Ecto neural progenitor cell (in vitro differentiated cells): ENCODE measurements at regions not wholly inside any gene's neighbourhood (a gene's known extent, or its start where the extent isn't known, plus 50 kb on each side); places are given as distances from the start of the nearest gene placed in this dataset.

Experiments
- DNase-seq: peaks from one replicate; pipeline ENCODE4 v3.0.0-alpha.2; 2018; ENCODE audit warnings: low spot score

- no peak for DNase-seq
These were observed 103.3 kb upstream of the BOD1 start for GRCh38 chr5:173719731-173720082.

- DNase-seq, result no peak
These were observed 104.0 kb upstream of the BOD1 start for GRCh38 chr5:173720286-173720952.

GRCh38 chr5:173720953-173721600 is 104.6 kb upstream of the BOD1 start:
- no peak for DNase-seq

GRCh38 chr5:173721601-173722232 is 105.3 kb upstream of the BOD1 start:
- DNase-seq, result no peak

GRCh38 chr5:173726846-173727557 is 110.6 kb upstream of the BOD1 start:
- DNase-seq, result no peak

- DNase-seq, result no peak
These were observed 111.7 kb upstream of the BOD1 start for GRCh38 chr5:173727839-173728778.

GRCh38 chr5:173729079-173729765 is 112.8 kb upstream of the BOD1 start:
- no peak for DNase-seq

- DNase-seq, result no peak
These were observed 114.3 kb upstream of the BOD1 start for GRCh38 chr5:173730632-173731298.

GRCh38 chr5:173733021-173733420 is 116.6 kb upstream of the BOD1 start:
- no peak for DNase-seq

- DNase-seq, result no peak
These were observed 117.0 kb upstream of the BOD1 start for GRCh38 chr5:173733425-173733824.

GRCh38 chr5:173733831-173734501 is 117.5 kb upstream of the BOD1 start:
- no peak for DNase-seq

- DNase-seq, result no peak
These were observed 118.3 kb upstream of the BOD1 start for GRCh38 chr5:173734716-173735115.

- no peak for DNase-seq
These were observed 118.7 kb upstream of the BOD1 start for GRCh38 chr5:173735184-173735583.

GRCh38 chr5:173735691-173736090 is 119.2 kb upstream of the BOD1 start:
- DNase-seq, result no peak

- DNase-seq, result no peak
These were observed 119.9 kb upstream of the BOD1 start for GRCh38 chr5:173736374-173736773.

- no peak for DNase-seq
These were observed 120.5 kb upstream of the BOD1 start for GRCh38 chr5:173736923-173737412.

GRCh38 chr5:173739741-173740140 is 123.3 kb upstream of the BOD1 start:
- no peak for DNase-seq

- no peak for DNase-seq
These were observed 124.0 kb upstream of the BOD1 start for GRCh38 chr5:173740400-173740799.

- DNase-seq, result no peak
These were observed 124.6 kb upstream of the BOD1 start for GRCh38 chr5:173741087-173741486.
